Liver (tissue), 8 donors: ENCODE measurements at regions not wholly inside any gene's neighbourhood (a gene's known extent, or its start where the extent isn't known, plus 50 kb on each side); places are given as distances from the start of the nearest gene placed in this dataset.

Source experiments
- DNase-seq: peaks from one replicate; pipeline ENCODE4 v3.0.0-alpha.2; 2017; ENCODE audit warnings: low spot score
- H3K27ac ChIP-seq, 2 donors: one replicate each; pipeline ENCODE4 v1.7.0; 2013; ENCODE audit warnings: inconsistent platforms in 2 of 2, low read length in 2 of 2, control low read depth in 1 of 2, low read depth in 1 of 2, mild to moderate bottlenecking in 1 of 2
- H3K27me3 ChIP-seq, 4 donors: one replicate each; pipeline versions ENCODE4 v1.6.1 to v1.7.0; 2013; ENCODE audit warnings: low read length in 3 of 4, inconsistent platforms in 1 of 4, mild to moderate bottlenecking in 1 of 4, moderate library complexity in 1 of 4; ENCODE audit not compliant: control insufficient read depth in 4 of 4, insufficient read depth in 4 of 4
- H3K36me3 ChIP-seq, 4 donors: one replicate each; pipeline versions ENCODE4 v1.6.1 to v1.7.0; 2013; ENCODE audit warnings: low read length in 3 of 4, mild to moderate bottlenecking in 3 of 4, low read depth in 1 of 4, moderate library complexity in 1 of 4; ENCODE audit not compliant: control insufficient read depth in 4 of 4, insufficient read depth in 3 of 4
- H3K4me1 ChIP-seq, 4 donors: one replicate each; pipeline versions ENCODE4 v1.6.1 to v1.7.0; 2013; ENCODE audit warnings: low read length in 3 of 4, mild to moderate bottlenecking in 3 of 4, moderate library complexity in 1 of 4; ENCODE audit not compliant: control insufficient read depth in 4 of 4, insufficient read depth in 4 of 4
- H3K4me3 ChIP-seq, 3 donors: one replicate each; pipeline versions ENCODE4 v1.6.1 to v1.7.0; 2013; ENCODE audit warnings: low read length in 3 of 3, control low read depth in 1 of 3, low read depth in 1 of 3, mild to moderate bottlenecking in 1 of 3
- H3K9ac ChIP-seq, 2 donors: one replicate each; pipeline ENCODE4 v1.7.0; 2013; ENCODE audit warnings: low read length in 2 of 2, mild to moderate bottlenecking in 2 of 2, moderate library complexity in 2 of 2, control low read depth in 1 of 2, low read depth in 1 of 2
- H3K9me3 ChIP-seq, 4 donors: one replicate each; pipeline versions ENCODE4 v1.6.1 to v1.7.0; 2013; ENCODE audit warnings: low read length in 3 of 4; ENCODE audit not compliant: control insufficient read depth in 4 of 4
- ATF3 ChIP-seq: IDR thresholded peaks from 2 replicates; pipeline ENCODE4 v1.6.1; 2016; ENCODE audit warnings: antibody characterized with exemption
- EGR1 ChIP-seq, 2 donors: IDR thresholded peaks; 2 replicates each; pipeline ENCODE4 v1.6.1; 2016 to 2018; ENCODE audit warnings: antibody characterized with exemption in 2 of 2, low read depth in 2 of 2
- FOXA1 ChIP-seq: IDR thresholded peaks from 2 replicates; pipeline ENCODE4 v1.6.1; 2016; ENCODE audit warnings: antibody characterized with exemption
- FOXA2 ChIP-seq: IDR thresholded peaks from 2 replicates; pipeline ENCODE4 v1.6.1; 2016; ENCODE audit warnings: antibody characterized with exemption
- GABPA ChIP-seq, 2 donors: IDR thresholded peaks in 1 of 2; conservative IDR thresholded peaks in 1 of 2; 2 replicates each; pipeline ENCODE4 v1.6.1; 2016; ENCODE audit warnings: antibody characterized with exemption in 2 of 2, mild to moderate bottlenecking in 1 of 2, moderate library complexity in 1 of 2
- HNF4A ChIP-seq, 2 donors: conservative IDR thresholded peaks; 2 replicates each; pipeline ENCODE4 v1.6.1; 2016; ENCODE audit warnings: antibody characterized with exemption in 2 of 2, mild to moderate bottlenecking in 2 of 2
- HNF4G ChIP-seq: IDR thresholded peaks from 2 replicates; pipeline ENCODE4 v1.6.1; 2016; ENCODE audit warnings: antibody characterized with exemption
- JUND ChIP-seq, 2 donors: IDR thresholded peaks; 2 replicates each; pipeline ENCODE4 v1.6.1; 2016; ENCODE audit warnings: antibody characterized with exemption in 2 of 2
- MAX ChIP-seq: IDR thresholded peaks from 2 replicates; pipeline ENCODE4 v1.6.1; 2016; ENCODE audit warnings: antibody characterized with exemption
- NR2F2 ChIP-seq: IDR thresholded peaks from 2 replicates; pipeline ENCODE4 v1.6.1; 2016; ENCODE audit warnings: antibody characterized with exemption
- RAD21 ChIP-seq, 2 donors: IDR thresholded peaks; 2 replicates each; pipeline ENCODE4 v1.6.1; 2016; ENCODE audit warnings: antibody characterized with exemption in 2 of 2, mild to moderate bottlenecking in 2 of 2
- RXRA ChIP-seq, 2 donors: IDR thresholded peaks; 2 replicates each; pipeline ENCODE4 v1.6.1; 2017 to 2018; ENCODE audit warnings: antibody characterized with exemption in 2 of 2, mild to moderate bottlenecking in 1 of 2
- SP1 ChIP-seq: IDR thresholded peaks from 2 replicates; pipeline ENCODE4 v1.6.1; 2018; ENCODE audit warnings: antibody characterized with exemption, mild to moderate bottlenecking
- YY1 ChIP-seq: IDR thresholded peaks from 2 replicates; pipeline ENCODE4 v1.6.1; 2016; ENCODE audit warnings: antibody characterized with exemption, mild to moderate bottlenecking
- WGBS: extraction: QIAGEN DNeasy Blood & Tissue Kit; methylation state at CpG from one replicate; pipeline ENCODE4 v1.1.7; 2013; 5-methylcytosine and 5-hydroxymethylcytosine counted together
- TF ChIP-seq, protein P1 (sequence below): IDR thresholded peaks from 2 replicates; pipeline ENCODE4 v1.6.1; 2016; ENCODE audit warnings: antibody characterized with exemption, mild to moderate bottlenecking
- TF ChIP-seq, protein P2 (sequence below): fragments of 150-350 bp; IDR thresholded peaks from 2 replicates; pipeline ENCODE4 v1.5.1; 2017; ENCODE audit warnings: improper control_type of control experiment, low read depth, low read length; ENCODE audit not compliant: missing input control
- TF ChIP-seq, protein P3 (sequence below): IDR thresholded peaks from 2 replicates; pipeline ENCODE4 v1.6.1; 2016; ENCODE audit warnings: antibody characterized with exemption
- donor health status: healthy.
- donor health status: healthy.
- donor health status: healthy.
- donor health status: healthy.
- donor health status: healthy.

DNA sequence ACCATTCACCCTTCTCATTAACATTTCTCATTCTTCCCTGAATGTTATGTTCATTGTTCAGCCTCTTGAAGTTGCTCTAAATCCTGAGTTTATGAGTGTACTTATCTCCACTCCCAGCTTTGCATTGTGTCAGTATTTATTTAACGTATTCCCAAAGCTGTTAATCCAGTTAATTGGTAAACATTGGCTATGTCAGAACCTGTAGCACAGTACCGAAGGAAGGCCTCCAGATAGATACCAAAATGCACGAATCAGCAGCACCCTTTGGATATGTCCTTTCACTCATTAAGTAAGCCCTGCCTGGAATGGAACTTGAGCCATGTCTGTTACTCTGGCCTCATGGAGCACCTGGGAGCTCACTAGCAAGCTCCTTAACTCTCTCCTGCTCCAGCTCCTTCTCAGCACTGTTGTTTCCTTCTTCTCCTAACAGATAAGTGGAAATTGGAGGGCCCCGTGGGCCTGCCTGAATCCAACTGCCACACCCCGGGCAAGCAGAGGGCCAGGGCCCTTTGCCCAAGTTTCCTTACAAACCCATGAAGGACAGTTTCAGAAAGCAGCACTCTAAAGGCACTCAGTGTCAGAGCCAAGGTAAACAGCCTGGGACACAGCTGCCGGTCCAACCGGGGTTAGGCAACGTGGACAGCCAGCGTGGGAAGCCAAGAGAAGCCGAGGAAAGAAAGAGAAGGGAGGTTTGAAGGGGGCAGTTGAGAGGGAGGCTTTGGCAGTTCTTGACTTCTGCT lies 155.0 kb upstream of the SERP2 start (continued):
- TF ChIP-seq, protein P1, sequence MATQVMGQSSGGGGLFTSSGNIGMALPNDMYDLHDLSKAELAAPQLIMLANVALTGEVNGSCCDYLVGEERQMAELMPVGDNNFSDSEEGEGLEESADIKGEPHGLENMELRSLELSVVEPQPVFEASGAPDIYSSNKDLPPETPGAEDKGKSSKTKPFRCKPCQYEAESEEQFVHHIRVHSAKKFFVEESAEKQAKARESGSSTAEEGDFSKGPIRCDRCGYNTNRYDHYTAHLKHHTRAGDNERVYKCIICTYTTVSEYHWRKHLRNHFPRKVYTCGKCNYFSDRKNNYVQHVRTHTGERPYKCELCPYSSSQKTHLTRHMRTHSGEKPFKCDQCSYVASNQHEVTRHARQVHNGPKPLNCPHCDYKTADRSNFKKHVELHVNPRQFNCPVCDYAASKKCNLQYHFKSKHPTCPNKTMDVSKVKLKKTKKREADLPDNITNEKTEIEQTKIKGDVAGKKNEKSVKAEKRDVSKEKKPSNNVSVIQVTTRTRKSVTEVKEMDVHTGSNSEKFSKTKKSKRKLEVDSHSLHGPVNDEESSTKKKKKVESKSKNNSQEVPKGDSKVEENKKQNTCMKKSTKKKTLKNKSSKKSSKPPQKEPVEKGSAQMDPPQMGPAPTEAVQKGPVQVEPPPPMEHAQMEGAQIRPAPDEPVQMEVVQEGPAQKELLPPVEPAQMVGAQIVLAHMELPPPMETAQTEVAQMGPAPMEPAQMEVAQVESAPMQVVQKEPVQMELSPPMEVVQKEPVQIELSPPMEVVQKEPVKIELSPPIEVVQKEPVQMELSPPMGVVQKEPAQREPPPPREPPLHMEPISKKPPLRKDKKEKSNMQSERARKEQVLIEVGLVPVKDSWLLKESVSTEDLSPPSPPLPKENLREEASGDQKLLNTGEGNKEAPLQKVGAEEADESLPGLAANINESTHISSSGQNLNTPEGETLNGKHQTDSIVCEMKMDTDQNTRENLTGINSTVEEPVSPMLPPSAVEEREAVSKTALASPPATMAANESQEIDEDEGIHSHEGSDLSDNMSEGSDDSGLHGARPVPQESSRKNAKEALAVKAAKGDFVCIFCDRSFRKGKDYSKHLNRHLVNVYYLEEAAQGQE, result peak; percentile 71
- TF ChIP-seq EGR1 (IDR thresholded peaks at IDR 0.05; ENCODE audit: low read depth in 2 of 2), result no peak
- TF ChIP-seq NR2F2, result no peak
- peak; percentile 77 to 81 for TF ChIP-seq HNF4A (conservative IDR thresholded peaks at IDR 0.05)
- peak; percentile 50 for TF ChIP-seq HNF4G
- TF ChIP-seq ATF3, result no peak

DNA sequence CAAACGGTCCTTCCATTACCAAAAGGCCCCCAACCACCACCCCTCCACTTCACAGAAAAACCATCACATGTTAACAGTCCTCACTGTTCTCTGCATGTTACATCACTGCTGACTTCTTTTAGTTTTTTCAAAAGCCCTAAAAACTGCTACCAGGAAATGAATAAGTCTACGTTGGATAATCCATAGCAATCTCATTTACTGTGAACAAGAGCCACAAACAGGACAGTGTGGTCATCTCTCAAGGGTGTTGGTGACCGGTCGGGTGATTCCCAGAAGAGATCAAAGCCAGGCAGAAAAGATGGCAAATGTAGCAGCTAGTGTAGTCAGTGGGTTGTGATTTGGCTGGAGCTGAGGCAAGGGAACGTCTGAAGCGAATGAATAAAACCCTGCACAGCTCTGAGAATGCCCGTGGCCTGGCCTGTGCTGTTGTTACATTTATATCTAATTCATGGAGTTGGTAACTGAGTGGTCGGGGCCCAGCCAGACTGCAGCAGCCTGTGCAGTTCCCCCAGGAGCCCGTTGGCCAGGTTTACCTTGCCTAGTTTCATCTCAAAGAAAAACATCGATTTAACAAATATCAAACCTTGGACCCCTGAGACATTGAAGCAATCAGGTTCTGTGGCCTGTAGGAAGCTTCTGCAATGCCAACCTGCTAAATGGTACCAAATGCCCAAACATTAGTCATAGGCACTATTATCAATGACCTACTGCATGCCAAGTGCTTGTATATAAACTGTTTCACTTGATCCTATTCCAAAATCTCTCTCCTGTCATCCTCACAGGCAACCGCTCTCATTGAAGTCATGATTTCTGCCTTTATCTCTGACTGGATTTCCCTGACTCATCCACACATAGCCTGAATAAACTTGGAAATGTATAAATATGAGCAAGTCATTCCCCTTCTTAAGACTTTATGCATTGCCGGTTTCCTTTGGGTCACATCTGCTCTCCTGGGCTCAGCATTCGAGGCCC lies 153.8 kb upstream of the SERP2 start:
- Histone ChIP-seq H3K27ac (peak overlapping the region; percentile 35 to 80), H3K36me3 (no peaks in the 10 kb centered on the region), H3K4me3 (no peak overlapping the region), H3K4me1 (peaks cover 2 to 24% (median 18%) of the 10 kb centered on the region in 4 donors), H3K9ac (no peak overlapping the region), H3K9me3 (no peaks in the 10 kb centered on the region), H3K27me3 (no peaks in the 10 kb centered on the region)
- DNase-seq, result no peak
- TF ChIP-seq GABPA (IDR thresholded peaks at IDR 0.05 in 1 of 2, conservative IDR thresholded peaks at IDR 0.05 in 1 of 2) (no peak), HNF4G (no peak), RAD21 (IDR thresholded peaks at IDR 0.05) (no peak), FOXA2 (no peak), HNF4A (conservative IDR thresholded peaks at IDR 0.05) (no peak), FOXA1 (no peak), NR2F2 (no peak), SP1 (no peak), RXRA (IDR thresholded peaks at IDR 0.05) (no peak), ATF3 (no peak), MAX (no peak), YY1 (no peak), JUND (IDR thresholded peaks at IDR 0.05) (no peak)
- TF ChIP-seq, protein P2, sequence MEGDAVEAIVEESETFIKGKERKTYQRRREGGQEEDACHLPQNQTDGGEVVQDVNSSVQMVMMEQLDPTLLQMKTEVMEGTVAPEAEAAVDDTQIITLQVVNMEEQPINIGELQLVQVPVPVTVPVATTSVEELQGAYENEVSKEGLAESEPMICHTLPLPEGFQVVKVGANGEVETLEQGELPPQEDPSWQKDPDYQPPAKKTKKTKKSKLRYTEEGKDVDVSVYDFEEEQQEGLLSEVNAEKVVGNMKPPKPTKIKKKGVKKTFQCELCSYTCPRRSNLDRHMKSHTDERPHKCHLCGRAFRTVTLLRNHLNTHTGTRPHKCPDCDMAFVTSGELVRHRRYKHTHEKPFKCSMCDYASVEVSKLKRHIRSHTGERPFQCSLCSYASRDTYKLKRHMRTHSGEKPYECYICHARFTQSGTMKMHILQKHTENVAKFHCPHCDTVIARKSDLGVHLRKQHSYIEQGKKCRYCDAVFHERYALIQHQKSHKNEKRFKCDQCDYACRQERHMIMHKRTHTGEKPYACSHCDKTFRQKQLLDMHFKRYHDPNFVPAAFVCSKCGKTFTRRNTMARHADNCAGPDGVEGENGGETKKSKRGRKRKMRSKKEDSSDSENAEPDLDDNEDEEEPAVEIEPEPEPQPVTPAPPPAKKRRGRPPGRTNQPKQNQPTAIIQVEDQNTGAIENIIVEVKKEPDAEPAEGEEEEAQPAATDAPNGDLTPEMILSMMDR, result no peak
- TF ChIP-seq, protein P1, result no peak
- TF ChIP-seq, protein P3, sequence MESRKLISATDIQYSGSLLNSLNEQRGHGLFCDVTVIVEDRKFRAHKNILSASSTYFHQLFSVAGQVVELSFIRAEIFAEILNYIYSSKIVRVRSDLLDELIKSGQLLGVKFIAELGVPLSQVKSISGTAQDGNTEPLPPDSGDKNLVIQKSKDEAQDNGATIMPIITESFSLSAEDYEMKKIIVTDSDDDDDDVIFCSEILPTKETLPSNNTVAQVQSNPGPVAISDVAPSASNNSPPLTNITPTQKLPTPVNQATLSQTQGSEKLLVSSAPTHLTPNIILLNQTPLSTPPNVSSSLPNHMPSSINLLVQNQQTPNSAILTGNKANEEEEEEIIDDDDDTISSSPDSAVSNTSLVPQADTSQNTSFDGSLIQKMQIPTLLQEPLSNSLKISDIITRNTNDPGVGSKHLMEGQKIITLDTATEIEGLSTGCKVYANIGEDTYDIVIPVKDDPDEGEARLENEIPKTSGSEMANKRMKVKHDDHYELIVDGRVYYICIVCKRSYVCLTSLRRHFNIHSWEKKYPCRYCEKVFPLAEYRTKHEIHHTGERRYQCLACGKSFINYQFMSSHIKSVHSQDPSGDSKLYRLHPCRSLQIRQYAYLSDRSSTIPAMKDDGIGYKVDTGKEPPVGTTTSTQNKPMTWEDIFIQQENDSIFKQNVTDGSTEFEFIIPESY, result no peak
- WGBS, result 80% methylated on average over 13 of the region's 13 CpGs
